ENCODE measurements at regions not wholly inside any gene's neighbourhood (a gene's known extent, or its start where the extent isn't known, plus 50 kb on each side); places are given as distances from the start of the nearest gene placed in this dataset.

DNA sequence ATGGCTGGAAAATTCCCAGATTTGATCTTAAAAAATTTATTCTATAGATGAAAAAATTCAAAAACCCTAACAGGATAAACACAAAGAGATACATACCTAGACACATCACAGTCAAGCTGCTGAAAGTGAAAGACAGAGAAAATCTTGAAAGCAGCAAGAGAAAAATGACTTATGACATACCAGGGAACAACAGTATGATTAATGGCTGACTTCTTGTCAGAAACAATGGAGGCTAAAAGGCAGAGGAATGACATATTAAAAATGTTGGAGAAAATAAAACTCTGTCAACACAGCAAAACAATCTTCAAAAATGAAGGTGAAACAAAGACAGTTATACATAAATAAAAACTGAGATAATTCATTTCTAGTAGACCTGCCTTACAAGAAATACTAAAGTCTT, 442.7 kb downstream of the IPMK start:
- Histone ChIP-seq H3K27ac (no peak overlapping the region), H4K20me1 (ENCODE audit: insufficient read depth) (no peaks in the 10 kb centered on the region), H3K27me3 (ENCODE audit: insufficient read depth, low read depth) (no peaks in the 10 kb centered on the region), H3K79me2 (ENCODE audit: insufficient read depth, low read depth) (no peaks in the 10 kb centered on the region), H3K4me2 (no peak overlapping the region), H3K4me1 (ENCODE audit: low read depth, poor library complexity, severe bottlenecking) (no peaks in the 10 kb centered on the region), H3K9ac (no peak overlapping the region), H3K4me3 (IDR thresholded peaks at IDR 0.05; ENCODE audit: insufficient read depth, low read depth, low read length) (no peak overlapping the region), H3K36me3 (ENCODE audit: insufficient read depth) (no peaks in the 10 kb centered on the region), H2AFZ (ENCODE audit: low read depth) (no peak overlapping the region)
- TF ChIP-seq, protein P1, sequence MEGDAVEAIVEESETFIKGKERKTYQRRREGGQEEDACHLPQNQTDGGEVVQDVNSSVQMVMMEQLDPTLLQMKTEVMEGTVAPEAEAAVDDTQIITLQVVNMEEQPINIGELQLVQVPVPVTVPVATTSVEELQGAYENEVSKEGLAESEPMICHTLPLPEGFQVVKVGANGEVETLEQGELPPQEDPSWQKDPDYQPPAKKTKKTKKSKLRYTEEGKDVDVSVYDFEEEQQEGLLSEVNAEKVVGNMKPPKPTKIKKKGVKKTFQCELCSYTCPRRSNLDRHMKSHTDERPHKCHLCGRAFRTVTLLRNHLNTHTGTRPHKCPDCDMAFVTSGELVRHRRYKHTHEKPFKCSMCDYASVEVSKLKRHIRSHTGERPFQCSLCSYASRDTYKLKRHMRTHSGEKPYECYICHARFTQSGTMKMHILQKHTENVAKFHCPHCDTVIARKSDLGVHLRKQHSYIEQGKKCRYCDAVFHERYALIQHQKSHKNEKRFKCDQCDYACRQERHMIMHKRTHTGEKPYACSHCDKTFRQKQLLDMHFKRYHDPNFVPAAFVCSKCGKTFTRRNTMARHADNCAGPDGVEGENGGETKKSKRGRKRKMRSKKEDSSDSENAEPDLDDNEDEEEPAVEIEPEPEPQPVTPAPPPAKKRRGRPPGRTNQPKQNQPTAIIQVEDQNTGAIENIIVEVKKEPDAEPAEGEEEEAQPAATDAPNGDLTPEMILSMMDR (conservative IDR thresholded peaks at IDR 0.05; ENCODE audit: low read depth, low read length): no peak

DNA sequence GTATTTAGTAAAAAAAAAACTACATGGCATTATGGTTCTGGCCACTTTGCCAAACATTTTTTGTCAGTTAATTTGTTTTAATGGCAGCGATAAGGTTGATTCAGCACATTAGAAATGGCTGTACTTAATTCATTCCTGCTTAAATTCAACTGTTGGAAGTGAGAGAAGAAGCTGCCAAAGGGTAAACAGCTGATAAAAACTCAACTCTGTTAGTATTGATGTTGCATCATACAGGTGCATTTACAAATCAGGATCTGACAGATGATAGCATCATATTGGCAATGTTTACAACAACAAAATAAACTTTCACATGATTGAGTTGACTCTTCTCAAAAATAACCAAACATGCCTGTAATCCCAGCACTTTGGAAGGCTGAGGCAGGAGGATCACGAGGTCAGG, 444.3 kb downstream of the IPMK start:
- no peak overlapping the region for H3K4me3 ChIP-seq (IDR thresholded peaks at IDR 0.05; ENCODE audit: insufficient read depth, low read depth, low read length)
- no peak overlapping the region for H2AFZ ChIP-seq (ENCODE audit: low read depth)
- TF ChIP-seq, protein P1 (conservative IDR thresholded peaks at IDR 0.05; ENCODE audit: low read depth, low read length): no peak
- H3K27me3 ChIP-seq (ENCODE audit: insufficient read depth, low read depth): no peaks in the 10 kb centered on the region
- no peak overlapping the region for H3K4me2 ChIP-seq
- H3K36me3 ChIP-seq (ENCODE audit: insufficient read depth): no peaks in the 10 kb centered on the region
- no peaks in the 10 kb centered on the region for H4K20me1 ChIP-seq (ENCODE audit: insufficient read depth)
- H3K4me1 ChIP-seq (ENCODE audit: low read depth, poor library complexity, severe bottlenecking): peaks cover 8% of the 10 kb centered on the region
- no peak overlapping the region for H3K9ac ChIP-seq
- no peak overlapping the region for H3K27ac ChIP-seq
- H3K79me2 ChIP-seq (ENCODE audit: insufficient read depth, low read depth): no peaks in the 10 kb centered on the region

DNA sequence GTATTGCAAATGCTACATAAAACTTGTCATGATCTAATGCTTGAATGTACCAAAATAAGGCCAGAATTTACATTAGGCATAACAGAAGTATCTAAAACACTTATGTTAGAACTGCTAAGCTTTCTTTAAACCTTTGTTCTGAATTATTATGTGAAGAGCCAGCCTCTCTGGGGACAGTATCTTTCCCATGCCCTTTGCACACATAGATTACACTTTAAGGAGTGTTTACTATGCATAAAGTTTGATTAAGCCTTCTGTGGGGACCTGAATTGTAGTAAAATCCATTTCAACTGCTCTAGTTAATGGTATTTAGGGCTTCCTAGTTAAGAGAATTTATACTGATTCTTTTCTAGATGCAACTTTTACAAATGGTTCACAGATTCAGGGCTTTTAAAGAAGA, 444.7 kb downstream of the IPMK start:
- no peaks in the 10 kb centered on the region for H3K27me3 ChIP-seq (ENCODE audit: insufficient read depth, low read depth)
- H3K4me3 ChIP-seq (IDR thresholded peaks at IDR 0.05; ENCODE audit: insufficient read depth, low read depth, low read length): no peak overlapping the region
- TF ChIP-seq, protein P1 (conservative IDR thresholded peaks at IDR 0.05; ENCODE audit: low read depth, low read length): no peak
- H3K4me1 ChIP-seq (ENCODE audit: low read depth, poor library complexity, severe bottlenecking): peaks cover 10% of the 10 kb centered on the region
- H3K9ac ChIP-seq: no peak overlapping the region
- no peaks in the 10 kb centered on the region for H3K36me3 ChIP-seq (ENCODE audit: insufficient read depth)
- no peaks in the 10 kb centered on the region for H3K79me2 ChIP-seq (ENCODE audit: insufficient read depth, low read depth)
- H2AFZ ChIP-seq (ENCODE audit: low read depth): no peak overlapping the region
- H3K27ac ChIP-seq: no peak overlapping the region
- no peaks in the 10 kb centered on the region for H4K20me1 ChIP-seq (ENCODE audit: insufficient read depth)
- no peak overlapping the region for H3K4me2 ChIP-seq

DNA sequence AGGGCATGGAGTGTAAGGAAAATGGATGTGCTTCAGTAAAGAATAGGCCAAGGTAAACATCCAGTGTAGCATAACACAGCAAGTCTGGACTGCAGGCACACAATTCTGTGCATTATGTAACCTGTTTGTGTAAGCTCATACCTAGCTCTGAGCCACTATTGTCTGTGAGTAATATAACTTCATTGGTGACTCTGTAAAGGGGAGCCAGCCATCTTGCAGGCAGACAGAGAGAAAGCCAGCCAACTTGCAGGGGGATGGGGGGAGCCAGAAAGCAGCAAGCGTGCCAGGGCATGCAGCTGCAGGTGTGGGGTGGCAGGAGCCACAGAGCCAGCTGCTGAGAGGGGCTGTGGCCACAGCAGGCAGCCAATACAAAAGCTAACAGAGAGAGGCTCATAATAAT, 449.2 kb downstream of the IPMK start:
- no peaks in the 10 kb centered on the region for H4K20me1 ChIP-seq (ENCODE audit: insufficient read depth)
- H3K4me3 ChIP-seq (IDR thresholded peaks at IDR 0.05; ENCODE audit: insufficient read depth, low read depth, low read length): no peak overlapping the region
- no peak overlapping the region for H3K4me2 ChIP-seq
- H3K36me3 ChIP-seq (ENCODE audit: insufficient read depth): no peaks in the 10 kb centered on the region
- TF ChIP-seq, protein P1 (conservative IDR thresholded peaks at IDR 0.05; ENCODE audit: low read depth, low read length): no peak
- H3K27me3 ChIP-seq (ENCODE audit: insufficient read depth, low read depth): no peaks in the 10 kb centered on the region
- H3K9ac ChIP-seq: no peak overlapping the region
- peaks cover 10% of the 10 kb centered on the region for H3K4me1 ChIP-seq (ENCODE audit: low read depth, poor library complexity, severe bottlenecking)
- no peak overlapping the region for H3K27ac ChIP-seq
- no peak overlapping the region for H2AFZ ChIP-seq (ENCODE audit: low read depth)
- H3K79me2 ChIP-seq (ENCODE audit: insufficient read depth, low read depth): no peaks in the 10 kb centered on the region

All from KMS-11 (cell line).